ENCODE measurements at regions not wholly inside any gene's neighbourhood (a gene's known extent, or its start where the extent isn't known, plus 50 kb on each side); places are given as distances from the start of the nearest gene placed in this dataset.

GRCh38 chr1:157203166-157203565 is 65.0 kb upstream of the ETV3 start:
- H3K4me3 ChIP-seq = no peak overlapping the region
- no peaks in the 10 kb centered on the region for H3K27me3 ChIP-seq
- no peak for DNase-seq
- H3K9me3 ChIP-seq = no peaks in the 10 kb centered on the region
- 87 to 89% (median 88%) methylated on average over 5 of the region's 5 CpGs for WGBS, 3 donors
- TF ChIP-seq, protein P1, sequence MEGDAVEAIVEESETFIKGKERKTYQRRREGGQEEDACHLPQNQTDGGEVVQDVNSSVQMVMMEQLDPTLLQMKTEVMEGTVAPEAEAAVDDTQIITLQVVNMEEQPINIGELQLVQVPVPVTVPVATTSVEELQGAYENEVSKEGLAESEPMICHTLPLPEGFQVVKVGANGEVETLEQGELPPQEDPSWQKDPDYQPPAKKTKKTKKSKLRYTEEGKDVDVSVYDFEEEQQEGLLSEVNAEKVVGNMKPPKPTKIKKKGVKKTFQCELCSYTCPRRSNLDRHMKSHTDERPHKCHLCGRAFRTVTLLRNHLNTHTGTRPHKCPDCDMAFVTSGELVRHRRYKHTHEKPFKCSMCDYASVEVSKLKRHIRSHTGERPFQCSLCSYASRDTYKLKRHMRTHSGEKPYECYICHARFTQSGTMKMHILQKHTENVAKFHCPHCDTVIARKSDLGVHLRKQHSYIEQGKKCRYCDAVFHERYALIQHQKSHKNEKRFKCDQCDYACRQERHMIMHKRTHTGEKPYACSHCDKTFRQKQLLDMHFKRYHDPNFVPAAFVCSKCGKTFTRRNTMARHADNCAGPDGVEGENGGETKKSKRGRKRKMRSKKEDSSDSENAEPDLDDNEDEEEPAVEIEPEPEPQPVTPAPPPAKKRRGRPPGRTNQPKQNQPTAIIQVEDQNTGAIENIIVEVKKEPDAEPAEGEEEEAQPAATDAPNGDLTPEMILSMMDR (IDR thresholded peaks at IDR 0.05) = no peak
- TF ChIP-seq EP300 (IDR thresholded peaks at IDR 0.05) (no peak), POLR2A (IDR thresholded peaks at IDR 0.05) (no peak)
- H3K4me1 ChIP-seq (ENCODE audit: insufficient read depth) = no peaks in the 10 kb centered on the region
- intact Hi-C loops (cut with DNase I) = no loop called here
- H3K27ac ChIP-seq = no peak overlapping the region
- no peaks in the 10 kb centered on the region for H3K36me3 ChIP-seq

DNA sequence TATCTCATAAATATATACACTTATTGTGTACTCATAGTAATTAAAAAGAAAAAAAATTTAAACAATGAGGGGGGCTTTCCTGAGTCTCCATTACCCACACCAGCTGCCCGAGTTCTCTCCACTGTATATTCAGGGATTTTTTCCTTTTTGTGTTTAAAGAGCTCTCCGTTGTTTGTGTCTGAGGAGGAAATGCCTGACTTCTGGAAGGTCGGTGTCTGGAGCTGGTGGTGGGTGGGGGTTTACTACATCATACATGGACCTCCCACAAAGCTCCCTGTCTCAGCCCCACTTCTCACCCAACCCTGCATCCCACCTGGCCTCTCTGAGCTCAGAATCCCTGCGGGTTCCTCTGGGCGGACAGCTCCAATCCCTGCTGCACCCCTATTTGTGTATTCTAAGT is 64.1 kb upstream of the ETV3 start:
- Histone ChIP-seq H3K36me3 (no peaks in the 10 kb centered on the region), H3K27me3 (no peaks in the 10 kb centered on the region), H3K9me3 (no peaks in the 10 kb centered on the region), H3K4me3 (no peak overlapping the region), H3K4me1 (ENCODE audit: insufficient read depth) (no peaks in the 10 kb centered on the region), H3K27ac (no peak overlapping the region)
- 38 to 47% (median 42%) methylated on average over 5 of the region's 5 CpGs for WGBS, 3 donors
- DNase-seq = no peak
- TF ChIP-seq, protein P1 (IDR thresholded peaks at IDR 0.05) = no peak
- TF ChIP-seq EP300 (IDR thresholded peaks at IDR 0.05) (no peak), POLR2A (IDR thresholded peaks at IDR 0.05) (no peak)
- intact Hi-C loops (cut with DNase I) = no loop called here

DNA sequence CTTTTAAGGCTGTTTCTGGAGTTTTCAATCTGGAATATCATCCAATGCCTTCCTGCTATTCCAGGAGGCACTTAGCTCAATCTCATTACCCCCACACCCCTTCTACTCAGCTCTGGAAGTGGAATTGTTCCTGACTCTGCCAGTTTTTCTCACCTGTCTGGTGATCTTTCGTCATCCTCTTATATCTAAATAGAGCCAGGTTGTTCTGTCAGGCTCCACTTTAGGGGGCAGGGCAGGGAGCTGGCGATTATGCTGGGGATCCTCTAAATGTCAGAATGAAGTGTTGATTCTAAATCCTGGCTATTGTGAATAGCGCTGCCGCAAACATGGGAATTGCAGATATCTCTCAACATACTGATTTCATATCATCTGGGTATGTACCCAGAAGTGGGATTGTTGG is 63.6 kb upstream of the ETV3 start:
- Histone ChIP-seq H3K27me3 (no peaks in the 10 kb centered on the region), H3K27ac (no peak overlapping the region), H3K4me3 (no peak overlapping the region), H3K9me3 (no peaks in the 10 kb centered on the region), H3K36me3 (no peaks in the 10 kb centered on the region), H3K4me1 (ENCODE audit: insufficient read depth) (no peaks in the 10 kb centered on the region)
- intact Hi-C loops (cut with DNase I) = no loop called here
- 79 to 84% (median 80%) methylated on average over 4 of the region's 4 CpGs for WGBS, 3 donors
- no peak for TF ChIP-seq POLR2A (IDR thresholded peaks at IDR 0.05)
- TF ChIP-seq, protein P1 (IDR thresholded peaks at IDR 0.05) = no peak
- no peak for TF ChIP-seq EP300 (IDR thresholded peaks at IDR 0.05)
- DNase-seq = no peak

- WGBS, 3 donors = 70 to 80% (median 78%) methylated on average over 8 of the region's 8 CpGs
- intact Hi-C loops (cut with DNase I) = no loop called here
- Histone ChIP-seq H3K27me3 (no peaks in the 10 kb centered on the region), H3K9me3 (no peaks in the 10 kb centered on the region), H3K27ac (no peak overlapping the region), H3K4me1 (ENCODE audit: insufficient read depth) (no peaks in the 10 kb centered on the region), H3K36me3 (no peaks in the 10 kb centered on the region), H3K4me3 (no peak overlapping the region)
- DNase-seq = no peak
- TF ChIP-seq EP300 (IDR thresholded peaks at IDR 0.05) (no peak), POLR2A (IDR thresholded peaks at IDR 0.05) (no peak)
- TF ChIP-seq, protein P1 (IDR thresholded peaks at IDR 0.05) = no peak
Measured at GRCh38 chr1:157200451-157200850, 62.3 kb upstream of the ETV3 start.

- WGBS, 3 donors = 56 to 64% (median 59%) methylated on average over 3 of the region's 3 CpGs
- H3K36me3 ChIP-seq = no peaks in the 10 kb centered on the region
- no peak overlapping the region for H3K4me3 ChIP-seq
- H3K27me3 ChIP-seq = no peaks in the 10 kb centered on the region
- no peak overlapping the region for H3K27ac ChIP-seq
- DNase-seq = no peak
- no peaks in the 10 kb centered on the region for H3K9me3 ChIP-seq
- intact Hi-C loops (cut with DNase I) = loop anchor here in 1 of 4 donors (10.0 kb wide), 1 partner anchor 295 kb away; no protein-coding TSS in a partner anchor
- TF ChIP-seq, protein P1 (IDR thresholded peaks at IDR 0.05) = no peak
- TF ChIP-seq EP300 (IDR thresholded peaks at IDR 0.05) (no peak), POLR2A (IDR thresholded peaks at IDR 0.05) (no peak)
- no peaks in the 10 kb centered on the region for H3K4me1 ChIP-seq (ENCODE audit: insufficient read depth)
Measured at GRCh38 chr1:157199421-157199755, 61.2 kb upstream of the ETV3 start.
